K562 (cell line): ENCODE measurements at regions not wholly inside any gene's neighbourhood (a gene's known extent, or its start where the extent isn't known, plus 50 kb on each side); places are given as distances from the start of the nearest gene placed in this dataset.

ENCODE experiments used
- CBX5 ChIP-seq: IDR thresholded peaks from 2 replicates; pipeline ENCODE4 v1.6.1; 2014; ENCODE audit warnings: low read depth, borderline replicate concordance
- FOXK2 ChIP-seq, 2 experiments: fragments of 450-650 bp; IDR thresholded peaks in 1 of 2; conservative IDR thresholded peaks in 1 of 2; 2 replicates each; pipeline ENCODE4 v1.6.1; 2016; ENCODE audit warnings: low read depth in 2 of 2, mild to moderate bottlenecking in 1 of 2
- FOXM1 ChIP-seq, 2 experiments: fragments of 450-650 bp in 1 of 2; sonication (generic) in 1 of 2; formaldehyde crosslinking in 1 of 2; IDR thresholded peaks; 2 replicates each; pipeline versions ENCODE4 v1.6.1 to v1.9.0; 2017 to 2022; ENCODE audit warnings: low read depth in 2 of 2, mild to moderate bottlenecking in 2 of 2, missing genetic modification reagents in 1 of 2, moderate library complexity in 1 of 2
- POLR2AphosphoS5 ChIP-seq: IDR thresholded peaks from 2 replicates; pipeline ENCODE4 v1.6.1; 2011; ENCODE audit warnings: mild to moderate bottlenecking, low read depth, low read length, moderate library complexity; ENCODE audit not compliant: control insufficient read depth, insufficient read depth
- RUNX1 ChIP-seq: sonication (generic); IDR thresholded peaks from 2 replicates; pipeline ENCODE4 v1.6.1; 2016; ENCODE audit warnings: antibody characterized with exemption, low read depth
- ZEB2 ChIP-seq: fragments of 450-650 bp; IDR thresholded peaks from 2 replicates; pipeline ENCODE4 v1.6.1; 2016
- ZNF586 ChIP-seq: fragments of 450-650 bp; formaldehyde crosslinking; conservative IDR thresholded peaks from 2 replicates; pipeline ENCODE4 v1.4.0; 2020; ENCODE audit warnings: mild to moderate bottlenecking, moderate library complexity
- TF ChIP-seq, protein P1 (sequence below), 2 experiments: fragments of 450-650 bp in 1 of 2; sonication (generic) in 1 of 2; formaldehyde crosslinking; conservative IDR thresholded peaks; 2 replicates each; pipeline versions ENCODE4 v1.4.0 to v1.8.1; 2020 to 2022; ENCODE audit warnings: mild to moderate bottlenecking in 1 of 2, missing genetic modification reagents in 1 of 2

DNA sequence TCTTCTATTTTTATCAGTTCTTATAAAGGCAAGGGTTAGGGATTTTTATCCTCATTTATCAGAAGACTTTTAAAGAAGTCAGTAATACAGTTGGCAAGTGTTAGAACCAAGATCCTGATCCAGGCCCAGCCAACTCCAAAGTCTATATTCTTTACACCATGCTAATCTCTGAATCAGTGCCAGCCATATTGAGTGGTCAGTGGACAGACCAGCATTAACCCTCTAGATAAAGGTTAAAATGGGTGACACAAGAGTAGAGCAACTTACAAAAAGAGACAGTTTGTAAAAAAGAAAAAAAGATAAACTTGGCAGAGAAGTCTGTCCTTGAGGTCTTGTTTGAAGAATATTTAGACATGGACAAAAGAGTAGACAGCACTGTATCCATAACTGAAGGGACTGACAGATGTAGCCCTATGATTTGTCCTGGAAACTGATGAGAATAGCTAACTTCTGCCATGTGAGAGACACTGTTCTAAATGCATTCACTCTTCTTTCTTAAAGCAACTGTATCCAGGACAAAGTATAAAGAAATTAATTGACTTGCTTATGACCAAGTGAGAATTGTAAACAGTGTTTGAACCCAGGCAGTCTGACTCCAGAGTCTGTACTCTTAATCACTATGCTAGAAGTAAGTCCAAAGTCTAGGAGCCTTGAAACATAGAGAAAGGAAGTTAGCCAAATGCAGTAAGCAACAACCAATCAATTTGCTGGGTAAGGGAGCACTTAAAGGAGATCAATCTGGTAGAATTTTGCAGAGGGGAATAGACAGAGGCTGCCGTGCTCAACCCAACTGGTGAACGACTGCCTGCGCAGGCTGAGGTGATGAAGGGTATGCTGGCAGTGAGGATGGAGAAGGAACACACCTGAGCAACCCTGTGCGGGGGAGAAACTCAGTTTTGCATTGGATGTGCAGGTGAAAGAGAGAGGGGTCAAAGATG is 103.7 kb downstream of the TTC6 start:
- no peak for TF ChIP-seq ZNF586 (CRISPR knock-in tag)
- TF ChIP-seq, protein P1, sequence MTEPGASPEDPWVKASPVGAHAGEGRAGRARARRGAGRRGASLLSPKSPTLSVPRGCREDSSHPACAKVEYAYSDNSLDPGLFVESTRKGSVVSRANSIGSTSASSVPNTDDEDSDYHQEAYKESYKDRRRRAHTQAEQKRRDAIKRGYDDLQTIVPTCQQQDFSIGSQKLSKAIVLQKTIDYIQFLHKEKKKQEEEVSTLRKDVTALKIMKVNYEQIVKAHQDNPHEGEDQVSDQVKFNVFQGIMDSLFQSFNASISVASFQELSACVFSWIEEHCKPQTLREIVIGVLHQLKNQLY (CRISPR knock-in tag; conservative IDR thresholded peaks at IDR 0.05), result no peak
- no peak for TF ChIP-seq FOXK2 (conservative IDR thresholded peaks at IDR 0.05 in 1 of 2, IDR thresholded peaks at IDR 0.05 in 1 of 2; ENCODE audit: low read depth in 2 of 2)
- no peak for TF ChIP-seq ZEB2
- TF ChIP-seq FOXM1 (IDR thresholded peaks at IDR 0.05; ENCODE audit: low read depth), result no peak
- no peak for TF ChIP-seq FOXM1 (CRISPR knock-in tag; IDR thresholded peaks at IDR 0.05; ENCODE audit: low read depth)
- TF ChIP-seq RUNX1, result no peak
- no peak for TF ChIP-seq POLR2AphosphoS5
- no peak for TF ChIP-seq CBX5
